NCI-H446 (cell line): ENCODE measurements at regions not wholly inside any gene's neighbourhood (a gene's known extent, or its start where the extent isn't known, plus 50 kb on each side); places are given as distances from the start of the nearest gene placed in this dataset.

Experiments
- DNase-seq, 2 experiments: peaks; one replicate each; lab custom pipeline; 2025; lab: John Stamatoyannopoulos, UW

DNA sequence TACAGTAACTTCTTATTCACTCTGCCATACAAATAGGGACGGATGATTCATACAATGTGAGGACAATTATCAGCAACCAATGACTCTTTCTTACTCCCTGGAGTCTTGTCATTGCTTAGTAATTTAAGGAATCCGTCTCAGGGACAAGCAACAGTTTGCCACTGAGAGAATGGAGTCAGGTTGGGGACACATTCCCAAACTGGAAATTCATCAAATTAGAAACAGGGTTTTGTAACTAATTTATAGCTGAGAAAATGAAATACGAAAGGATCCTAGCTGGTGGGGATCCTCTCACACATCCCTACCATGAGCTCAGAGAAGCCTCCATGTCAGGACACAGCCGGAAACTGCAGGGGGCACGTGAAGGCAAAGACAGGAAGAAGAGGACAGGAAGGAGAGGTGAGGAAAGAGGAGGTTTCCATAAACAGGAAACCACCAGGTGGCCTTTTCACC, 50.4 kb upstream of the KDR start:
- no peak for DNase-seq

DNA sequence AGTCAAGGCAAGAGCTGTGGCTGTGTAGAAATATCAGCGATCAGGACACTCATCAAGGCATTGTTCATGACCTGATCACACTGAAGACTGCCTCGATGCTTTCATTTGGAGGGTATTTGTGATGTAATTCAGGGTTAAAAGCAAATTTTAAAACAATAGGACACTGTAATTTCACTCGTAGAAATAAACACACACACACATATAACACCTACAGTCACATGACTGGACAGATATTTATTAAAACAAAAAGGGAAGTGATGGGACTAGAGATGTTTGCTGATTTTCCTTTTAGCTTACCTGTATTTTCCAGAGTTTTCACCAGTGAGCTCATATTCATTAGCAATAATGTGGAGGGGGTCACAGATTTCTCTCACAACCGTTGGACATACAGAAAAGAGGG, 51.1 kb upstream of the KDR start:
- no peak for DNase-seq

DNA sequence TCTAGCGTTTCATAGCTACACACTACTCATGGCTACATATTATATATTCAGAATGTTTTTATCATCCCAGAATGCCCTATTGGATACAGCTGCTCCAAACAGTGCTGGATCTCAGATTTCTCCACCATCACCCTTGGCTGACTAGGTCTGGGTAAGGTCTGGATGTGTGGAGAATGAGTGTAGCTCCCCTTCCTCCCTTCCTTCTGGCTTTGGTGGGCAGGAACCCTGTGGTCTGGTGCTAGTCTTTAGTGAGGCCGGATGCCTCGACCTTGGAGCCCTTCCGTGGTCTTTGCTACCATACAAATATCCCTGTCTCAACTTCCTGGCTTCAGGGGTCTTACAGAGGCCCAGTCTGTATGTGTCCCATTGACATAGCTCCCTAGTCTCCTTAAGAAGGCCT, 52.1 kb upstream of the KDR start:
- no peak for DNase-seq

DNA sequence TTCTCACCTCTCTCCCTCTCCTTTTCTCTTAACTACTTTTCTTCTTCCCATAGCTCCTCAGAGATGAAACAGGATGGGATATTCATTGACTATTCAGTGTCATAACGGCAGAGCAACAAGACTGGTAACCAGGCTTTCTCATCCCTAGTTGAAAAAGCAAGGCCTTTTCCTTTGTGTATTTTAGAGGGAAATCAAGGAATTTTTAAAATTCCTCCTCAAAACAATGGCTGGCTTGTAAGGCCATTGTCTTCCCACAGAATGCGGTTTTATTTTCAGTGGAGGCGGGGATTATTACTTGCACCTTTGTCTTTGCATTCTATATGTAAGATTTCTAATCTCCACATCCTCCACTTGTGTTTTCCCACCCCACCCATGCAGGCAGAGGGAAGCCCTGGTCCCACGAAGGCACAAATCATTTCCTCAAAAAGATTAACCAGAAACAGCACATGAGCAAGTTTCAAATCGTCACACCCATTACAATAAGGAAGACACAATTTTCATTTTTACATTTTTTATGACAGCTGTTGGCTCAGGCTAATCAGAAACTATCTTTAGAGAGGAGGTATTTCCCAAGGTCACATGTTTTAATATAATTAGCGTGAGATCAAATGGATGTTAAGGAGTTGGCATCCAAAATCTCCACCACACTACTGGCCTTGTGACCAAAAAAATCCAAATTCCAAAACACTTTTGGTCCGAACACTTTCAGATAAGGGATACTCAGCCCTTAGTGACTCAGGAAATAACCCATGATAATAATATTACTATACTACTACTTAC, 53.0 kb upstream of the KDR start:
- DNase-seq, result no peak

DNA sequence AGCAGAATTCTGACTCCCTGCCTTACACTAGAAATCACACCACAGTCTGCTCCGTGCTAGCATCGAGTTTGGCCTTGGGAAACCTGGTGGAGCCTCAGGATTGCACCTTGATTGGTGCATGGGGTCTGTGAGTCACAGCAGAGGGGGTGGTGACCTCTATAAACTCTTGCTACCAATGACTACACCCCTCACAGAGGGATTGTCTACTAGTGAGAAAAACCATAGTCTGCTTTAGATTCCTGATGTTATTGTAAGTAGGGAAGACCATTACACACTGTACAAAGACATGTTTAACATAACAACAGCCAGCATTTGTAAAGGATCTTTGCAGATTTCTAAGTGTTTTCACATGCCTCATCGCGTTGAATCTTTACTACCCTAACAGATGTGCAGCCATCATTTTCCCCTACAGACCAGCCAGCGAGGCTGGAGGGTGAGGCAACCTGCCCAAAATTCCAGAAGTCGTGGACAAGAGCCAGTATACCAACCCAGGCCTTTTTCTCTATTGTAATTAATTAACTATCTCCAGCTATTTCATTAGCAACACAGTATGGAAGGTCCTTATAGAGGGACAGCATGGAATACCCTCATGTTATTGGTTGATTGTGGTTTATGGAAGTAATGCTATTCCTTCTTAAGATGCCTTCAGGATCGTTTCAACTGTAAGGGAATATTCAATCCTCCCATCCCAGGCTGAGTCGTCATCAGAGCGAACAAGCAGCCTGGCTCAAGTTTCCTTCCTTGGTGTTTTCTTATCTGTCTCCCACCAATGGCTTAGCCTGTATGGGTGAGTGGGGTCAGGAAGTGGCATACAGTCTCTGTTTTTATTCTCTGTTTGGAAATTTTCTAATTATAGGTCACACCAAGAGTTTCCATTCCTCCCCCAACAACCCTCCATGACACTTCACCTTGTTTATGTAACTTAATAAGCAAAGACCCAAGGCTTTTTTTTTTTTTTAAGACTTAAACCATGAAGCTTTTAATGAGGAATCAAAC, 55.9 kb upstream of the KDR start:
- no peak for DNase-seq

GRCh38 chr4:55183926-55184599, 58.7 kb upstream of the KDR start:
- no peak for DNase-seq

- DNase-seq, result peak in 1 of 2 experiments; percentile 22
These were observed 59.5 kb upstream of the KDR start for GRCh38 chr4:55184600-55185523.

DNA sequence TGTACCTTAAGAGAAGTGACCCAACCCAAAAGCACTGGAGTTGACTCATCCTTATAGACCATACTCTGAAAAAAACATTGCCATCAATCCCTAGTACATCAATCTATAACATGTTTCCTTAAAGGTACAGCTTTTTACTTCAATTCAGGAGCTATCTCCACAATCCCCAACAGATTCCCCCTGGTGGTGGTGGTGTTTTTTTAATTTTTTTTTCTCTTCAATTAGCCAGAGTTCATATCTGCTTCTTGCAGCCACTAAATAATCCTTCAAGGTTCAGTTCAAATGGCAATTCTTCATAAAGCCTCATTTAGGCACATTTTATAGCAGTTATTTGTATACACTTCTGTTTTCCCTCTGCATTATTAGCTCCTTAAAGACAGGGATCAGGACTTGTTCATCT, 60.7 kb upstream of the KDR start:
- DNase-seq, result no peak

- no peak for DNase-seq
These were observed 61.3 kb upstream of the KDR start for GRCh38 chr4:55186700-55187099.

DNA sequence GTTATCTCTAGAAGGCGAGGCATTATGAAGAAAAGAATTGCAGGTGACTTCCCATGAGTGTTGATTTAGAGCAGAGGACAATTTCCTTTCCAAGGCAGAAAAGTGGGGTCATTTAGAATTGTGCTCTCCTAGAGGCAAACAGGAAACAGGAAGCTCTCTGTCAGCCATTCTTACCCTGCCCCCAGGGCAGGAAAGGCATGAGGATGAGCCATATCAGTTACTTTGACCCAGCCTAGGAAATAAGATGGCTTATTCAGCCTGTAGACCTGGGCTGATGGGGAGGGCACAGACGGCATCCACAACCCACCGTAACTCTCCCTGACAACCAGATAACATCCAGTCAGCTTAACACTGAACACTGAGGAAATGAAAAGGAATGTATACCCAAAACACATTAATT, 88.8 kb upstream of the KDR start:
- DNase-seq, result no peak

DNA sequence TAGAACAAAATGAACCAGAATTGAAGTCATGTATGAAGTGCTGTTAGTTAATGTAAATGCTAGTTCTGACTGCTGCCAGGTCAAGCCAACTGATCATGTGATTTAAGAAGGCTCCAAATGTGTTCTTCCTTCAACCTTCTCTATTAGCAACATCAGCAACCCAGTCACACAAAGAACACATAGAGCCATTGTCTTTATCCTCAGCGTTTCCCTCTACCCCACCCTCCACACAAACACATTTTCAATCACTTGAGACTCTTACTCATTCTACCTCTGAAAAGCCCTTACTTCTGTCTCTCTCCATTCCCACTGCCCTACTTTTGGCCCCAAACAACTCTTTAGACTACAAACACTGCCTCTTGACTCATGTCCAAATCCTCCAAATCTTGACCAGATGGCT, 89.7 kb upstream of the KDR start:
- DNase-seq, result no peak

DNA sequence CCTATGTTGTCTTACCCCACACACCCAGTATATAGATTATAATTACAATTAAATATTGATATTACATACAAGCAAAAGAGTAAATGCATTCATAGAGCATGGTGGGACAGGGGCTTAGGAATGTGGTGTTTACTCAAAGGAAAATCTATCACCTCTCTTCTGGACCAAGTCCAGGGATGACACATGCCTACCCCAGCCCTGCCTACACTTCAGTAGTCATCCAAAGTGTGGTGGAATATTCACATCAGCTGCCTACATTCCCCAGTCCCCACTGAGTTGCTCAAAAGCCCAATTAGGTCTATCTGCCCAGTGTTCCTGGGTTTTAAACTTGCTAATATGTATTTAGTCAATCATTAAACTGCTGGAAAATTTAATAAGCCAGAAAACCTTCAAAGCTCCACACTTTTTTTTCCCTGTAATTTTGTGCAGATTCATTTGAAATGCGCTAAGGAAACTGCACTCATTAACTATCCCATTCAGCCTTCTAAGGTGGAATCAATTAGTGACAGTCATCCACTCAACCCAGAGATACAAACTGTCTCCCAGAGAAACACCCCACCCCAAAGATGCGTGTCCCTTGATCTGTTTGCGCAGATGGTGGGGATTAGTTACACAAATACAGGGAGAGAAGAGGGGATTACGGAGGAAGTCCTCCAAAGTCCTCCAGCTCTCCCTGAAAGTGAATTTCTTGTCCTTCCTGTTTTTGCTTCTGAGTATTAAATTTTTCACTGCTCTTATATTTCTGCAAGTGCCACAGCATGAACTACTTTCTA, 91.7 kb upstream of the KDR start:
- no peak for DNase-seq

DNA sequence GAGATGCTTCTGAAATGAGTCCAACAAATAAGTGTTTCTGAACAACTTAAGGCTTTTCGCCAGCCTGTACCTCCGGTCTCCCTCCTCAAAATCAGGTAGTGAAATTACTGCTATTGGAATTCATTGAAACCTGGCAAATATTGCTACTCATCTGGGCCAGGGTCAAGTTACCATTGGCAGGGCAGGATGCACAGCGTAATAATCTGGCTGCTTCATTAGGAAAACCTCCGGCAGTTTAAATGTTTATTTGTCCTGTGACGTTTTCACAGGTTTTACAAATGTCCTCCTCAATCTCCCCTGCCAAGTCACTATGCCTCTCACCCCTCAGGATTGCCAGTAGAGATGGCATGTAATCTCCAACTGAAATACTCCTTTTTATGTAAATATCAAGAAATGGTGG, 92.6 kb upstream of the KDR start:
- no peak for DNase-seq

DNA sequence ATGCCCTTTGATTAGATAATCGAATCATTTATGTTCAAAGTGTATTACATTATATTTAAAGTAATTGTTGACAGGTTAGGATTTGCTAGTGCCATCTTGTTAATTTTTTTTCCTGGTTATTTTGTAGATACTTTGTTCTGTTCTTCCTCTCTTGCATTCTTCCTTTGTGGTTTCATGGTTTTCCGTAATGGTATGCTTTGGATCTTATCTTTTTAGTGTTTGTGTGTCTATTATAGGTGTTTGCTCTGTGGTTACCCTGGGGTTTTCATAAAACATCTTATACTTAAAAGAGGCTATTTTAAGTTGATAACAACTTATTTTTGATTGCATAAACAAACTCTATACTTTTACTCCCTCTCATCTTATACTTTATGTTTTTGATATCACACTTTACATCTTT, 108.2 kb upstream of the SRD5A3 start:
- DNase-seq, result no peak

DNA sequence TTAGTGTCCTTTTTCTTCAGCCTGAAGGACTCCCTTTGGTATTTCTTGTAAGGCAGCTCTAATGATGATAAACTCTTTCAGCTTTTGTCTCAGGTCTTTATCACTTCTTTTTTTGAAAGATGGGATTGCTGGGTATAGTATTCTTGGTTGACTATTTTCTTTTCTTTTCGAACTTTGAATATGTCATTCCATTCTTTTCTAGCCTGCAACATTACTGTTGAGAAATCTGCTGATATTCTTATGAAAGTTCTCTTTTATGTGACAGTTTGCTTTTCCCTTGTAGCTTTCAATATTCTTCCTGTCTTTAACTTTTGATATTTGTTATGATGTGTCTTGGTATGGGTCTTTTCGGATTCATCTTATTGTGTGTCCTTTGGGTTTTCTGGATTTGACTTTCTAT, 107.6 kb upstream of the SRD5A3 start:
- DNase-seq, result no peak

DNA sequence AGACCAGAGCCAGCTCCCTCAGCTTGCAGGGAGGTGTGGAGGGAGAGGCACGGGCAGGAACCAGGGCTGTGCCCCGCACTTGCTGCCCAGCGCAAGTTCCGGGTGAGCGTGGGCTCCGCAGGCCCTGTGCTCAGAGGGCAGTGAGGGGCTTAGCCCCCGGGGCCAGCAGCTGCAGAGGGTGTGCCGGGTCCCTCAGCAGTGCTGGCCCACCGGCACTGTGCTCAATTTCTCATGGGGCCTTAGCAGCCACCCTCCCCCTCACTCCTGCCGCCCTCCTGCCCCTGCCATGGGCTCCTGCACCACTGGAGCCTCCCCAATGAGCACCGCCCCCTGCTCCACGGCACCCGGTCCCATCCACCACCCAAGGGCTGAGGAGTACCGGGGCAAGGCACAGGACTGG, 104.6 kb upstream of the SRD5A3 start:
- DNase-seq, result no peak

GRCh38 chr4:55242506-55242905, 103.5 kb upstream of the SRD5A3 start:
- no peak for DNase-seq

DNA sequence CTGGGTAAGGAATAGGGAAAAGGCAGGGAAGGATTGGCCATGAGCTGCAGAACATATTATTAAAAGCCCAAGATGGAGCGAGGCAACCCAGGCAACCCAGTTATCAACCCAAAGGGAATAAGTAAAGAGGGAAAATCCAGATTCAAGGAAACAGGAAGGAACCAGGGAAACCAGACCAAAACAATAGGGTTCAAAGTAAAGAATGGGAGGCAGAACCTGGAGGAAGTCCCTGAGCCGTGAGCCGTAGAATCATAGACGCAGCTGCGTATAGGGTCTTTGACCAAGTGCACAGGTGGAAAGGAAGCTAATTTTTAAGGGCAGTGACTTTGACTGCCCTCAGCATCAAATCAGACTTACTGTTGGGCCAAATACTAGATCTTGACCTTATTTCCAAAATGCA, 98.5 kb upstream of the SRD5A3 start:
- DNase-seq, result no peak

DNA sequence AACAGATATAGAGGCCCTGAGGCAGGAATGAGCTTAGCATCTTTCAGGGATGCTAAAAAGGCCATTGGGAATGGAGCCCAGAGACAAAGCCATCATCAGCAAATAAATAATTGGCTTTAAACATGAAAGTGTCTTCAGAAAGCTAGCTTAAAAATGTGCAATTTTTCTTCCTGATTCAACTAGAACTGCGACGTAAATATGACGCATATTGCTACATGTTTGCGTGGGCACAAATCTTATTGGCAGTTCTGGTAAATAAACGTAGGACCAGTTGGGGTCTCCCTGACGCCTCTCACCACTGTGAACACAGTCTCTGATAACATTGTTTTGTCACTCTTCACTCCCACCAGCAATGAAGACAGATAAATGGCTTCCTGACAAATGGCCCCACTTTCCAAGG, 97.3 kb upstream of the SRD5A3 start:
- no peak for DNase-seq

DNA sequence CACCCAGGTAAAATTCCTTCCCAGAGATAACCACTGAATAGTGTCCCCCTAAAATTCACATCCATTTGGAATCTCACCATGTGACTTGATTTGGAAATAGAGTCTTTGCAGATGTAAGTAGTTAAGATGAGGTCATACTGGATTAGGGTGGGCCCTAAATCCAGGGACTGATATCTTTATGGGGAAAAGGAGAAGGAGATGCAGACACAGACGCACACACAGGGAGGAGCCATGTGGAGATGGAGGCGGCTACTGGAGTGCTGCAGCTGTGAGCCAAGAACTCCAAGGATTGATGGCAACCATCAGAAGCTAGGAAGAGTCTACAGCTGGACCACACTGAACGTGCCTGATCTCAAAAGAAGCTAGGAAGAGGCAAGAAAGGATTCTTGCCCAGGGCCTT, 96.6 kb upstream of the SRD5A3 start:
- no peak for DNase-seq

DNA sequence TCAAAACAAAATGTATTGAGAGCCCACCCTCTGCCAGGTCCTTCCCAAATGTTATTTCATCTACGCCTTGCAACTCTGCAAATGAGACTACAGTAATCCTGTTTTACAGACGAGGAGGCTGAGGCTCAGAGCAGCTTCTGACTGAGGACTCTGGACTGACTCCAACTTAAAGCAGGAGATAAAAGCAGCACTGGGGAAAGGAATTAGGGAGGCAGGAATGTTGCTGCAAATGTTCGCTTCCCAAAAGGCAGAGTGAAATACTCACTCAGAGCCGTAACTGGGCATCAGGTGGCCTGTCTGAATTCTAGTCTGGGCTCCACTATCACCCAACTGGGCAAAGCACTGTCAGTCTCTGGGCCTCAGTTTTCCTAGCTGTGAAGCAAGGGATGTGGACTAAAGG, 94.7 kb upstream of the SRD5A3 start:
- DNase-seq, result no peak
